ENCODE measurements at regions not wholly inside any gene's neighbourhood (a gene's known extent, or its start where the extent isn't known, plus 50 kb on each side); places are given as distances from the start of the nearest gene placed in this dataset.

- TF ChIP-seq POLR2AphosphoS5 (IDR thresholded peaks at IDR 0.05; ENCODE audit: low read depth, low read length) (no peak), POLR2A (IDR thresholded peaks at IDR 0.05; ENCODE audit: low read depth, low read length) (no peak), TAF1 (IDR thresholded peaks at IDR 0.05; ENCODE audit: borderline replicate concordance, low read depth, low read length) (no peak)
Observed at GRCh38 chr15:81957698-81958097, 88.1 kb downstream of the MEX3B start.
